H9 (cell line): ENCODE measurements at regions not wholly inside any gene's neighbourhood (a gene's known extent, or its start where the extent isn't known, plus 50 kb on each side); places are given as distances from the start of the nearest gene placed in this dataset.

ENCODE experiments used
- DNase-seq: peaks from one replicate; pipeline ENCODE4 v3.0.0-alpha.2; 2017
- H2AFZ ChIP-seq: one replicate; pipeline ENCODE4 v1.6.1; 2013; ENCODE audit warnings: mild to moderate bottlenecking, low read length, control low read depth, moderate library complexity
- H2AK5ac ChIP-seq: 2 replicates; pipeline ENCODE4 v1.6.1; 2013; ENCODE audit warnings: low read length, control low read depth, mixed read lengths; ENCODE audit not compliant: insufficient read length
- H2BK120ac ChIP-seq: one replicate; pipeline ENCODE4 v1.6.1; 2013; ENCODE audit warnings: low read depth, mild to moderate bottlenecking, low read length, control low read depth, inconsistent platforms; ENCODE audit not compliant: poor library complexity, severe bottlenecking
- H2BK12ac ChIP-seq: 2 replicates; pipeline ENCODE4 v1.6.1; 2013; ENCODE audit warnings: low read length, control low read depth, mixed read lengths, low read depth; ENCODE audit not compliant: insufficient read length
- H2BK15ac ChIP-seq: 2 replicates; pipeline ENCODE4 v1.6.1; 2013; ENCODE audit warnings: low read depth, low read length, control low read depth
- H2BK20ac ChIP-seq: one replicate; pipeline ENCODE4 v1.6.1; 2013; ENCODE audit warnings: low read depth, mild to moderate bottlenecking, low read length, control low read depth, inconsistent platforms; ENCODE audit not compliant: poor library complexity, severe bottlenecking
- H2BK5ac ChIP-seq: 2 replicates; pipeline ENCODE4 v1.6.1; 2013; ENCODE audit warnings: low read length, control low read depth, mixed read lengths; ENCODE audit not compliant: insufficient read length
- H3K14ac ChIP-seq: 2 replicates; pipeline ENCODE4 v1.6.1; 2013; ENCODE audit warnings: low read length, control low read depth; ENCODE audit not compliant: insufficient read depth
- H3K18ac ChIP-seq: 2 replicates; pipeline ENCODE4 v1.6.1; 2013; ENCODE audit warnings: low read depth, mild to moderate bottlenecking, mixed read lengths, low read length, control low read depth; ENCODE audit not compliant: insufficient read length
- H3K23ac ChIP-seq: 2 replicates; pipeline ENCODE4 v1.6.1; 2013; ENCODE audit warnings: low read length, control low read depth, mixed read lengths, low read depth; ENCODE audit not compliant: insufficient read length
- H3K23me2 ChIP-seq: 2 replicates; pipeline ENCODE4 v1.6.1; 2013; ENCODE audit warnings: low read depth, mild to moderate bottlenecking, mixed read lengths, low read length, control low read depth; ENCODE audit not compliant: insufficient read length, poor library complexity, severe bottlenecking
- H3K27ac ChIP-seq: 2 replicates; pipeline ENCODE4 v1.5.1; 2013; ENCODE audit warnings: low read length, control low read depth, mixed read lengths, low read depth; ENCODE audit not compliant: insufficient read length
- H3K27me3 ChIP-seq: 2 replicates; pipeline ENCODE4 v1.6.1; 2013; ENCODE audit warnings: low read length, control low read depth, inconsistent platforms; ENCODE audit not compliant: insufficient read depth
- H3K4ac ChIP-seq: 2 replicates; pipeline ENCODE4 v1.6.1; 2013; ENCODE audit warnings: low read depth, mild to moderate bottlenecking, control low read depth, inconsistent platforms, low read length, moderate library complexity
- H3K4me1 ChIP-seq: 2 replicates; pipeline ENCODE4 v1.6.1; 2013; ENCODE audit warnings: low read length, control low read depth, inconsistent platforms; ENCODE audit not compliant: insufficient read depth
- H3K4me2 ChIP-seq: 2 replicates; pipeline ENCODE4 v1.6.1; 2013; ENCODE audit warnings: low read length, control low read depth, mixed read lengths; ENCODE audit not compliant: insufficient read length, insufficient read depth
- H3K56ac ChIP-seq: 2 replicates; pipeline ENCODE4 v1.6.1; 2013; ENCODE audit warnings: low read depth, mild to moderate bottlenecking, mixed read lengths, low read length, control low read depth; ENCODE audit not compliant: insufficient read length
- H3K79me1 ChIP-seq: 2 replicates; pipeline ENCODE4 v1.6.1; 2013; ENCODE audit warnings: low read depth, mild to moderate bottlenecking, moderate library complexity, low read length, control low read depth, inconsistent platforms; ENCODE audit not compliant: insufficient read depth, poor library complexity, severe bottlenecking
- H3K79me2 ChIP-seq: 2 replicates; pipeline ENCODE4 v1.6.1; 2013; ENCODE audit warnings: low read length, control low read depth, inconsistent platforms; ENCODE audit not compliant: insufficient read depth
- H3K9ac ChIP-seq: 2 replicates; pipeline ENCODE4 v1.6.1; 2013; ENCODE audit warnings: low read length, control low read depth, mixed read lengths; ENCODE audit not compliant: insufficient read length; ENCODE audit errors: extremely low read depth
- H3K9me3 ChIP-seq: one replicate; pipeline ENCODE4 v1.6.1; 2013; ENCODE audit warnings: low read depth, low read length, inconsistent platforms; ENCODE audit not compliant: control insufficient read depth
- H3T11ph ChIP-seq: one replicate; pipeline ENCODE4 v1.6.1; 2013; ENCODE audit warnings: mild to moderate bottlenecking, low read length, control low read depth, inconsistent platforms
- H4K20me1 ChIP-seq: one replicate; pipeline ENCODE4 v1.6.1; 2013; ENCODE audit not compliant: control insufficient read depth, insufficient read length, insufficient read depth
- H4K5ac ChIP-seq: 2 replicates; pipeline ENCODE4 v1.6.1; 2013; ENCODE audit warnings: low read depth, mild to moderate bottlenecking, mixed read lengths, low read length, control low read depth; ENCODE audit not compliant: insufficient read length
- H4K8ac ChIP-seq: replicated peaks from 2 replicates; pipeline ENCODE4 v1.6.1; 2013; ENCODE audit warnings: low read length, control low read depth, mixed read lengths, low read depth; ENCODE audit not compliant: insufficient read length
- H4K91ac ChIP-seq: 2 replicates; pipeline ENCODE4 v1.6.1; 2013; ENCODE audit warnings: low read depth, mild to moderate bottlenecking, moderate library complexity, mixed read lengths, low read length, control low read depth; ENCODE audit not compliant: insufficient read length
- H3K27ac Mint-ChIP-seq, 3 experiments: 2 replicates in 2 of 3; 3 replicates in 1 of 3; pipeline ENCODE4 v1.8.0; 2020 to 2021; ENCODE audit warnings: mixed read lengths in 3 of 3, mild to moderate bottlenecking in 1 of 3, moderate library complexity in 1 of 3
- H3K27me3 Mint-ChIP-seq: 2 replicates; pipeline ENCODE4 v1.8.0; 2021; ENCODE audit warnings: low read depth, mild to moderate bottlenecking, moderate library complexity, mixed read lengths
- H3K36me3 Mint-ChIP-seq, 3 experiments: 2 replicates in 2 of 3; 3 replicates in 1 of 3; pipeline ENCODE4 v1.8.0; 2020 to 2021; ENCODE audit warnings: low read depth in 3 of 3, mixed read lengths in 3 of 3; ENCODE audit not compliant: insufficient read depth in 1 of 3
- H3K4me1 Mint-ChIP-seq, 2 experiments: 2 replicates each; pipeline ENCODE4 v1.8.0; 2020; ENCODE audit warnings: mixed read lengths in 2 of 2
- H3K4me3 Mint-ChIP-seq, 2 experiments: 2 replicates in 1 of 2; 3 replicates in 1 of 2; pipeline ENCODE4 v1.8.0; 2020 to 2021; ENCODE audit warnings: mild to moderate bottlenecking in 2 of 2, mixed read lengths in 2 of 2, moderate library complexity in 1 of 2
- H3K9me3 Mint-ChIP-seq, 2 experiments: 2 replicates in 1 of 2; 3 replicates in 1 of 2; pipeline ENCODE4 v1.8.0; 2020; ENCODE audit warnings: mild to moderate bottlenecking in 2 of 2, mixed read lengths in 2 of 2, moderate library complexity in 1 of 2
- WGBS: extraction: QIAGEN DNeasy Blood & Tissue Kit; methylation state at CpG from one replicate; pipeline ENCODE4 v1.1.7; 2013; ENCODE audit warnings: missing lambda C conversion rate, low lambda C conversion rate, mixed read lengths; ENCODE audit not compliant: insufficient read length; ENCODE audit errors: extremely low coverage; 5-methylcytosine and 5-hydroxymethylcytosine counted together
- TF ChIP-seq, protein P1 (sequence below): fragments of 200-600 bp; sonication (generic); conservative IDR thresholded peaks from 3 replicates; pipeline ENCODE4 v1.8.0; 2021; ENCODE audit warnings: antibody characterized with exemption, mild to moderate bottlenecking

GRCh38 chr12:59895166-59895775 lies 299.4 kb downstream of the SLC16A7 start:
- H3K27ac Mint-ChIP-seq: no peak overlapping the region
- Histone ChIP-seq H3T11ph (no peak overlapping the region), H3K4me2 (no peak overlapping the region), H3K4ac (no peak overlapping the region), H3K56ac (no peak overlapping the region), H2BK5ac (no peak overlapping the region), H3K23me2 (no peaks in the 10 kb centered on the region), H3K9me3 (no peaks in the 10 kb centered on the region), H2BK15ac (no peak overlapping the region), H3K79me2 (no peaks in the 10 kb centered on the region), H4K5ac (no peak overlapping the region), H2BK120ac (no peak overlapping the region), H2AK5ac (no peak overlapping the region), H3K27me3 (no peaks in the 10 kb centered on the region), H3K9ac (no peak overlapping the region), H4K91ac (no peak overlapping the region), H3K18ac (no peak overlapping the region), H2BK20ac (no peak overlapping the region), H3K23ac (no peak overlapping the region), H2BK12ac (no peak overlapping the region), H4K8ac (no peak overlapping the region), H4K20me1 (no peaks in the 10 kb centered on the region), H3K14ac (no peak overlapping the region), H3K4me1 (no peaks in the 10 kb centered on the region), H2AFZ (no peak overlapping the region), H3K79me1 (no peaks in the 10 kb centered on the region), H3K27ac (no peak overlapping the region)
- no peak overlapping the region for H3K4me3 Mint-ChIP-seq
- TF ChIP-seq, protein P1, sequence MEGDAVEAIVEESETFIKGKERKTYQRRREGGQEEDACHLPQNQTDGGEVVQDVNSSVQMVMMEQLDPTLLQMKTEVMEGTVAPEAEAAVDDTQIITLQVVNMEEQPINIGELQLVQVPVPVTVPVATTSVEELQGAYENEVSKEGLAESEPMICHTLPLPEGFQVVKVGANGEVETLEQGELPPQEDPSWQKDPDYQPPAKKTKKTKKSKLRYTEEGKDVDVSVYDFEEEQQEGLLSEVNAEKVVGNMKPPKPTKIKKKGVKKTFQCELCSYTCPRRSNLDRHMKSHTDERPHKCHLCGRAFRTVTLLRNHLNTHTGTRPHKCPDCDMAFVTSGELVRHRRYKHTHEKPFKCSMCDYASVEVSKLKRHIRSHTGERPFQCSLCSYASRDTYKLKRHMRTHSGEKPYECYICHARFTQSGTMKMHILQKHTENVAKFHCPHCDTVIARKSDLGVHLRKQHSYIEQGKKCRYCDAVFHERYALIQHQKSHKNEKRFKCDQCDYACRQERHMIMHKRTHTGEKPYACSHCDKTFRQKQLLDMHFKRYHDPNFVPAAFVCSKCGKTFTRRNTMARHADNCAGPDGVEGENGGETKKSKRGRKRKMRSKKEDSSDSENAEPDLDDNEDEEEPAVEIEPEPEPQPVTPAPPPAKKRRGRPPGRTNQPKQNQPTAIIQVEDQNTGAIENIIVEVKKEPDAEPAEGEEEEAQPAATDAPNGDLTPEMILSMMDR: no peak
- H3K27me3 Mint-ChIP-seq: no peaks in the 10 kb centered on the region
- H3K36me3 Mint-ChIP-seq: no peaks in the 10 kb centered on the region
- DNase-seq: no peak
- H3K9me3 Mint-ChIP-seq: no peaks in the 10 kb centered on the region
- WGBS: no CpG with 5 or more reads among the region's 1 CpG
- H3K4me1 Mint-ChIP-seq: peaks cover 2 to 3% of the 10 kb centered on the region in 2 experiments; a peak in 2 of 4 replicates
